M059J (cell line): ENCODE measurements at regions not wholly inside any gene's neighbourhood (a gene's known extent, or its start where the extent isn't known, plus 50 kb on each side); places are given as distances from the start of the nearest gene placed in this dataset.

Experiments
- DNase-seq: peaks from one replicate; pipeline ENCODE4 v3.0.0-alpha.2; 2012; ENCODE audit warnings: low read depth

DNA sequence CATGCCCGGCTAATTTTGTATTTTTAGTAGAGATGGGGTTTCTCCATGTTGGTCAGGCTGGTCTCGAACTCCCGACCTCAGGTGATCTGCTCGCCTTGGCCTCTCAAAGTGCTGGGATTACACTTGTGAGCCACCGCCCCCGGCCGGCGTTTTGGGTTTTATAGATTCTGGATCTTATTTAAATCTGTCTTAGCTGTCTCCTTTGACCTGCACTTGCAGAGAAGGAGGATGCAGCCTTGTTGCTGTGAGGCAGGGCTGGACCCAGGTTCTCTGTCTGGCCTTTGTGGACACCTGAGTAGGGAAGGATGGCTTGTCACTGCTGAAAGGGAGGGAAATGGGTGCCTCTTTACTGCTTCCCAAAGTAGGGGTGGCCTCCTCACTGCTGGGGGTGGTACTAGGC, 83.0 kb upstream of the HS6ST1 start:
- no peak for DNase-seq

DNA sequence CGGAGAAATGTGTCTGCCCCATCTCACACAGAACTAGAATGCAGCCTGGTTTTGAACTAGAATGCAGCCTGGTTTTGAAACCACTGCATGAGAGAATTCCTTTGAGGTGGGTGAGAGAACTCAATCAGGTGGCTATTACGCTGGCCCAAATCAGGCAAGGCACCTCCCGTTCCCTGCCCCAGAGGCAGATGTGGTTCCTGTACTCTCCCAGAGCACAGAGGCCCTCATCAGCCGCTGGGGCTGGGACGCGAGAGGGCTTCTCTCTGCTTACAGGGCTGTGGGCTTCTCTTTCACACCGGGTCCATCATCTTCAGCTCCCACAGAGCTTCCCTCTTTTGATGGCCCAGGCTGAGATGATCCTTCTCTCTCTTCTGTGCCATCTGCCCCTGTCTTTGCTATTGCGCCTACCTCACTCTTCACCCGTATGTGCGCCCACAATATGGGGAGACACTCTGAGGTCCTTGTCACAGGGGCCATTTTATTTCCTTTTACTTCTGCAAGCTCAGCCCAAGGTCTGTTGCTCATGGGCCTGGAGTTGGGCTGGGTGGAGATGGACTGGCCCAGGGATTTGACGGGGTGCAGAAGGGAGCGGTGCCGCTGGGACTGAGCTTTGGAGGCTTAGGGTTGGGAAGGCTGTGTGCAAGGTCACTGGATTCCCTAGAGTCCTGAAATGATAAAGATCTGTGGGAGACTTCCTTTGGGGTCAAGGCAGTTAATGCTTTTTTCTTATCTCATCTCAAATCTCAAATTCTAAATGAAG, 84.4 kb upstream of the HS6ST1 start:
- DNase-seq = no peak

DNA sequence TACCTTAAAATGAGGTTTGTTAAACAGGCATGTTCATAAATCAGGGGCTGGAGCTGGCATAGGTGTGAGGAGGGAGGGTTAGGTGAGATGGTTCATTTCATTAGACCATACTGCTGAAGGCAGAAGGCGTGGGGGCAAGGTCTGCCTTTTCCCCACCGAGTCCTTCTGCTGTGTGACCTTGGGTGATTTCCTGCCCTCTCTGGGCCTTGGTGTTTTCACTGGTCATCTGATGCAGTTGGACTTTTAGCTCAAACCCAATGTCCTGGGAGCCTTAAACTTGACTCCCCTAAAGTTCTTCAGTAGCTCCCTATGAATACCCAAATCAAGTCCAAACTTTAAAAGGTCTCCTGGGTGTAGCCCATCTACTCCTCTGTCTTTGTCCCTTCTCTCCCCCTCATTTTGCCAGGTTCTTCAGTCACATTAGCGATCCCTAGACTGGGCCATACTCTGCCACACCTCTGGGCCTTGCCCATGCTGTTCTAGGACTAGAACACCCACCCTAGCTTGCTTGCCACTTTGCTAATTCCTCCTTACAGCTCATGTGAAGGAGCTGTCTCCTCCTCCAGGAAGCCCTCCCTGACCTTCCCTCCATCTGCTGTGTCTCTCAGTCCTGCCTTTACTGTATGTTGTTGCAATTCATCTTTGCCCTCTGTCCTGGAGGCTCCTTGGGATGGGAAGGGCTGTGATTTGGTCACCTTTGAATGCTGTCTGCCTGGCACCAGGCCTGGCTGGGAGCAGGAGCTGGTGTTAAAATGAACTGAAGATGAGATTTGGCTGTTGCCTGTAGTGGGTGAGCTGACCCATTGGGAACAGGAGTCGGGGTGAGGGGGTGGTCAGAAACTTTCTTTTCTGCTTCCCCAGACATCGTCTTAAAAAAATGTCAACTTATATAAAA, 85.4 kb upstream of the HS6ST1 start:
- no peak for DNase-seq

DNA sequence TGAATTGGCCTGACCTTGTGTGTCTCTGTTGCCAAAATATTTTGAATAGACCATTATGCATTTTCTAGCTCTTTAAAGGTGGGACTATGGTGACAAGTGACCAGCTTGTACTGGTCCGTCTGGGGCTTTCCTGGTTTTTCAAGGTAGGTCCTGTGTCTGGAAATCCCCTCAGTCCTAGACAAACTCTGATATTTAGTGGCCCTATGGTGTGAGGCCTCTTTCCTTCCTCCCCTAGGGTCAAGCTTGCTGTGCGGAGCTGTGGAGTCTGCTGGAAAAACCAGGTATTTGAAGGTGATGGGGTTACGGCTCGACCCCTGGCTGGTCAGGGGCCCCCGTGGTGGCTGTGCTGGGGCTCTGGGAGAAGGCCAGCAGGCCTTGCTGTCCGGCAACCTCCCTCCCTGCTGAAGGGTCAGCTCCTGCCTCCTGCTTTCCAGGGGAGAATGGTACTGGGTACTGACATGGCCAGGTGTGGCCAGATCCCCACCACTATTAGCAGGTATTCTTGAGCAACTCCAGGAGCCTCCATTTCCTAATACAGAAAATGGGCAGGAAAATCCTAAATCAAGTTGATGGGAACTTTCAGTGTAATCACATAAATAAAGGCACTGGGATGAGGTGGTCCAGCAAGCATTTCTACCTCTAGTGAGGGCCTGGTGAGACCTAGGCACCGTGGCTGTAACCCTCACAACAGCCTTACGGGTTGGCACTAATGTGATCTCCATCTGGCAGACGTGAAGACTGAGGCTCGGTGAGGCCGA, 86.2 kb upstream of the HS6ST1 start:
- DNase-seq = no peak

GRCh38 chr2:128405467-128405900, 86.8 kb upstream of the HS6ST1 start:
- DNase-seq = no peak

- no peak for DNase-seq
Observed at GRCh38 chr2:128405981-128406613, 87.4 kb upstream of the HS6ST1 start.

DNA sequence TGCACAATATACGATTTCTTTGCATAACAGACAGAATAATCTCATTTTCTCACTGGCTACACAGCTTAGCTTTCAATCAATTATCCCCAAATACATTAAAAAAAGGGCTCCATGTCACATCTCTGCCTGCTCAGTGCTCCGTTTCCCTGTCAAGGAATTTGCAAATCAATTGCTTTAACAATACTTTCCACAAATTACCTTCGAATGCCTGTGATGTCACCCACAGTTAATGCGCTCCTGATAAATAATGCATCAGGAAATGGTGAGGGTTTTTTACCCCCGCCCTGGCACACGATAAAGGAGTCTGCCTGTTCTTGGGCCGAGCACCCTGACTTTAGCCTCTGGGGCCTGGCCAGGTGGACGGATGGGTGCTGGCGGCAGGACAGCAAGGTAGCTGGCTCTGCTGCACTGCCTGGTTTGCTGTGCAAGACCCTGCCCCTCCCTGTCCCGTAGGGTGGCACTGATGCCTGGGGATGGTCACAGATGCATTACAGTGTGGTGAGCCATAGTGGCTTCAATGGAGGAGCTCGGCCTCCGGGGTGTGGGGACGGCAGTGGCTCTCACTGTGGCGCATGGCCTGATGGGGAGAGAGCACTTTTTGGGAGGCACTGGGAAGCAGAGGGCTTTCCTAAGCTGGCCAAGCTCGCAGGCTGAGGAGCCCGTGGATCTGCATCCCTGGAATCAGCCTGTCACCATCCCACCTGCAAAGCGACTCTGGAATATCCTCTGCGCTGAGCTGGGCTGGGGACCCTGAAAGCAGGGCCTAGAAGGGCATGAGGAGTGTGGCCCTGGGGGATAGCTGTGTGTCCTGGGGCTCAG, 88.3 kb upstream of the HS6ST1 start:
- no peak for DNase-seq

- DNase-seq = peak; percentile 61
Observed at GRCh38 chr2:128408349-128409305, 90.0 kb upstream of the HS6ST1 start.

DNA sequence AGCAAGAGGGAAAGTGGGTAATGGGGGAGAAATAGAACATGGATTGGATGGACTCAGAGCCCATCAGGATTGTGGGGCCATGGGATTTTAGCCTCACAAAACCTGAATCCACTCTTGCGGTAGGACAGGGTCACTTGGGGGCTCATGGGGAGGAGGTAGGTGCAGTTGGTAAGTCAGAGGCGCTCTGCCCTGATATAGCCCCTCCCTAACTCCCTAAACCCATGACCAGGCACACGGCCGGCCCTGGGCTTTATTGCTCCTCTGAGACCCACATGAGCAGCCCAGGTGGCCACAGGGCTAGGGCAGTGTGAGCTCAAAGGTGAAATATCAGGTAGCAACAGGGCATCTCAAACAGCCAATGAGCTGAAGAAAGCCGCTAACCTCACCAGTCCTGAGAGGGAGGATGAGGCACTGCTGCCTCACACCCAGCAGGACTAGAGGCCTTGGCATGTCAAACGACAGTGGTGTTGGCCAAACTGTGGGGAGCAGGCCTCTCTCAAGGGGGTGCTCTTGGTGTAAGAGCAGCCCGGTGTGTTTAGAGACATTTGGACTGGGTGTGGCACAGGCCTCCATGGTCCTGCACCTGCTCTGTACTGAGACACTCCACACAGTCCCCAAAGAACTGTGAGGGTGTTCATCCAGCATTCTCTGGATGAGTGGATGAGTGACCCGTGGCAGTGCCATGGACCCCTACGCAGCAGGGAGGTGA, 90.8 kb upstream of the HS6ST1 start:
- no peak for DNase-seq

DNA sequence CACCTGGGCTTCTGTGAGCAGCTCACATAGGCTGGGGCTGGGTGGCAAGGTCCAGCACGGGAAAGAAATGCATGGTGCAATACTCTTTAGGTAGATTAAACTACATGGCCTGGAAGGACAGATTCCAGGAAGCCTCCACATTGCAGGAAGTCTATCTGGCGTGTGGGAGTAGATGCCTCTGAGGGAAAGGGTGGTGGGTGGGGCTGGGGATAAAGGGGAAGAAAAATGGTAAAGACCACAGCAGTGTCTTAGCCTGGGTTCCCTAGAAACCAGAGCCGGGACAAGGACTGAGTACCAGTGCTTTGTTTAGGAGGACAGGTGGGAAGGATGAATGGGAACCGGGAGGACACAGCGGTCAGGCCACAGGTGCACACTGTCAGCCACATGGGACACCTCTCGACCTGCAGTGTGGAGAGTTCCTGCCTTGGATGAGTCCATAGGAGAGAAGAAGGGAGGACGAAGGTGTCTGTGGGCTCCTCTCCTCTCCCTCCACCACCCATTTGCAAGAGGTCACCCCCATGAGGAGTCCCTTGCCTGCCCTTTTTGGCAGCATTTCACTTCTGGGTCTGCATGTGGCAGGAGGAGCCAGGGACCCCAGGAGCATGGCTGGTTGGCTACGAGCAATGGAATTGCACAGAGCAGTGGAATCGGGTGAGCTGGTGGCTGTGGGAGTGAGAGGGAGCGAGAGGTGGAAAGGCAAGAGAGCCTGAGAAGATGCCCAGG, 91.5 kb upstream of the HS6ST1 start:
- DNase-seq = no peak

DNA sequence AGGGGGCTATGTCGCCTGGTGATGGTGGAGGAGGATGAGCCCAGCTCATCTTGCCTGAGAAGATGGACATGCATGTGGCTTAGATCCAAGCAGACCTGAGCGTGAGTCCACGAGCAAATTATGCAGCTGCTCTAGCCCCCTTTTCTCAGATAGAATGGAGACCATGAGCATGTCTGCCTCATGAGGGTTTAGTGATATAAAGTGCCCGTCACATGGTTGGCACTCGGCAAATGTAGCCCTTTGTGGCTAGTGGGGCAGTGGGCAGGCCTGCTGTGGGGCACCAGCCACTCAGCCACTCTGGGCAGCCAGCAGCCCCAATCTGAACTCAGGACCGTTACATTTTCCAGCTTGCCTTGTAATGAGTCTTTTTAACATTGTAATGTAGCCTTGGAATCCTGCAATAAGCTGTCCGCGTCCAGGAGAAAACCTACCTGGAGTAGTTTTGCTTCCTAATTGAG, 92.1 kb upstream of the HS6ST1 start:
- DNase-seq = no peak

- no peak for DNase-seq
Observed at GRCh38 chr2:128411431-128411830, 92.8 kb upstream of the HS6ST1 start.

GRCh38 chr2:128412181-128412871, 93.7 kb upstream of the HS6ST1 start:
- DNase-seq = no peak

GRCh38 chr2:128413014-128413717, 94.5 kb upstream of the HS6ST1 start:
- no peak for DNase-seq

DNA sequence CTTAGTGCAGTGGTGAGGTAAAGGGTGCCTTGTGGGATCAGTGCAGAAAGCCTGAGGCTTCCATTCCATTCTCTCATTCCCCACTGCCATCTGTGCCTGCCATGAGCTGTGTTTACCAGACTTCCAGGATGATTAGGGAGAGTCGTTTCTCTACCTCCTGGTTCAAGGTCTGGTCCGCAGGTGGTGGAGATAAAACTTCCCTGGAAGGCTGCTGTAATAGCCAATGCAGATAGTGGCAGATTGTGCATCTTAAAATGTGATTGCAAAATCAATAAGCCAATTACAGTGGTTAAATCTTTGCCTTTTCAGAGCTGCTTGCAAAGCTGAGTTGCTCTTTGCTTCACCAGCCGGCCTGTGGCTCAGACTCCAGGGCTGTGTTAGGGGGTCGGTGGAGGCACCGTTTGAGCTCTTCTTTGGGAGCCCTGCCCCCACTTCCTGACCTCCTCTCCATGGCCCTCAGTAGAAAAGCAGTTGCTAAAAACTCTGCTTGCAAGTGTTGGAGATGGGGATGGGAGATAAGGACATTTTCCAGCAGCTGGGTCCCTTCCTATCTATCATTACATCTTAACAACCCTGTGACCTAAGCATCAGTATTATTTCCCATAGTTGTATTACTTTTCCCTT, 95.2 kb upstream of the HS6ST1 start:
- DNase-seq = no peak

DNA sequence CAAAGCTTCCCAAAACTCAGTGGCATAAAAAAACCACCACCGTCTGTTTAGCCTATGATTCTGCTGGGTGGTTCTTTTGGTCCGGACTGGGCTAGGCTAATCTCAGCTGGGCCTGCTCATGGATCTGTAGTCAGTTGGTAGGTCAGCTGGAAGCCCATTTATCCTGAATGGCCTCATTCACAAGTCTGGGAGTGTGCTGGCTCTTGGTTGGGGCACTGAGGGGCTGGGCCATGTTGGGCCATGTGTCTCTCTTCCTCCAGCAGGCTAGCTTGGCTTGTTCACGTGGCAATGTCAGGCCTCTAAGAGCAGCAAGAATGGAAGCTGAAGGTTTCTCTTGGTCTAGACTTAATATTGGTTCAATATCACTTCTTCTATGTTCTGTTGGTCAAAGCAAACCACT, 95.7 kb upstream of the HS6ST1 start:
- DNase-seq = no peak
